GM19023 (cell line): ENCODE measurements at regions not wholly inside any gene's neighbourhood (a gene's known extent, or its start where the extent isn't known, plus 50 kb on each side); places are given as distances from the start of the nearest gene placed in this dataset.

ENCODE experiments used
- ATAC-seq: cut with Tn5 transposase; IDR thresholded peaks from one replicate; pipeline ENCODE4 v1.9.1; 2021; ENCODE audit warnings: mild to moderate bottlenecking, moderate library complexity; ENCODE audit not compliant: unreplicated experiment

- ATAC-seq: no peak
These were observed 495.5 kb downstream of the TBC1D22A start for GRCh38 chr22:47257976-47258375.

GRCh38 chr22:47257566-47257965, 495.1 kb downstream of the TBC1D22A start:
- no peak for ATAC-seq

- ATAC-seq: no peak
These were observed 489.5 kb downstream of the TBC1D22A start for GRCh38 chr22:47251911-47252310.

GRCh38 chr22:47250995-47251765, 488.7 kb downstream of the TBC1D22A start:
- no peak for ATAC-seq

GRCh38 chr22:47249370-47249928, 487.0 kb downstream of the TBC1D22A start:
- no peak for ATAC-seq

GRCh38 chr22:47248925-47249324, 486.5 kb downstream of the TBC1D22A start:
- ATAC-seq: no peak

GRCh38 chr22:47247579-47248240, 485.3 kb downstream of the TBC1D22A start:
- ATAC-seq: no peak

- no peak for ATAC-seq
These were observed 483.3 kb downstream of the TBC1D22A start for GRCh38 chr22:47245786-47246185.

- no peak for ATAC-seq
These were observed 482.8 kb downstream of the TBC1D22A start for GRCh38 chr22:47245286-47245685.

GRCh38 chr22:47240116-47240515, 477.7 kb downstream of the TBC1D22A start:
- ATAC-seq: no peak

- no peak for ATAC-seq
These were observed 477.0 kb downstream of the TBC1D22A start for GRCh38 chr22:47239474-47239860.

- ATAC-seq: no peak
These were observed 476.4 kb downstream of the TBC1D22A start for GRCh38 chr22:47238690-47239473.

GRCh38 chr22:47237890-47238480, 475.5 kb downstream of the TBC1D22A start:
- ATAC-seq: no peak

GRCh38 chr22:47236718-47237117, 474.3 kb downstream of the TBC1D22A start:
- no peak for ATAC-seq

GRCh38 chr22:47236161-47236560, 473.7 kb downstream of the TBC1D22A start:
- ATAC-seq: no peak

- ATAC-seq: no peak
These were observed 471.1 kb downstream of the TBC1D22A start for GRCh38 chr22:47233316-47234243.

- no peak for ATAC-seq
These were observed 470.3 kb downstream of the TBC1D22A start for GRCh38 chr22:47232753-47233152.

GRCh38 chr22:47232197-47232596, 469.7 kb downstream of the TBC1D22A start:
- ATAC-seq: no peak

GRCh38 chr22:47231759-47232158, 469.3 kb downstream of the TBC1D22A start:
- ATAC-seq: no peak

GRCh38 chr22:47230741-47231140, 468.3 kb downstream of the TBC1D22A start:
- no peak for ATAC-seq
